ENCODE measurements at regions not wholly inside any gene's neighbourhood (a gene's known extent, or its start where the extent isn't known, plus 50 kb on each side); places are given as distances from the start of the nearest gene placed in this dataset.

DNA sequence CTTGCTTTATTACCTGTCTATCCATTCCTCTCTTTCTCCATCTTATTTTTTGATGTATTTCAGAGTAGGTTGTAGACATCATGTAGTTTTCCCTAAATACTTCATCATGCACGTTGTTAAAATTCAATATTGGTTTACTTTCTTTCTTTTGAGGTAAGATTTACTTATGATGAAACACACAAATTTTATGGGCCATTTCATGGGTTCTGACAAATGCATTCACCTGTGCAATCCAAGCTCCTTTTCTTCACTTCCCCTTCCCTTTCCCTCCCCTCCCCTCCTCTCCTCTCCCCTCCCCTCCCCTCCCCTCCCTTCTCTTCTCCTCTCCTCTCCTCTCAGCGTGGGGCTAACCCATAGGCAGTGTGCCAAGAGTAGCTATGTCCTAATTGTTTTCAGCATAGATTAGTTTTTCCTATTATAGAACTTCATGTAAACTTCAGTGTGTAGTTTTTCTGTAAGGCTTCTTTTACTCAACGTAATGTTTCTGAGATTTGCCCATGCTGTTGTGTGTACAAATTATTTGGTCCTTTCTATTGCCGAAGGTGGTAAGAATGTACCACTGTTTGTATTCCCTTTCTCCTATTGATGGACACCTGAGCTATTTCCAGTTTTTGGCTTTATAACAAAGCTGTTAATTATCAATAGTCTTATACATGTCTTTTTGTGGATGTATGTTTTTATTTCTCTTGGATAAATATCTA is 92.9 kb upstream of the CLINT1 start:
- peaks cover 6 to 7% of the 10 kb centered on the region in 2 donors for H3K4me1 Mint-ChIP-seq
- H3K27ac Mint-ChIP-seq: no peak overlapping the region
- H3K4me3 Mint-ChIP-seq: no peak overlapping the region
- DNase-seq: no peak
- no peaks in the 10 kb centered on the region for H3K27me3 ChIP-seq (ENCODE audit: control insufficient read depth, insufficient read depth, low read length)
- no peak for ATAC-seq
- H3K9me3 ChIP-seq (ENCODE audit: control insufficient read depth, insufficient read depth, low read length): no peaks in the 10 kb centered on the region
- H3K27ac ChIP-seq (ENCODE audit: low read length): no peak overlapping the region
- TF ChIP-seq, protein P1, sequence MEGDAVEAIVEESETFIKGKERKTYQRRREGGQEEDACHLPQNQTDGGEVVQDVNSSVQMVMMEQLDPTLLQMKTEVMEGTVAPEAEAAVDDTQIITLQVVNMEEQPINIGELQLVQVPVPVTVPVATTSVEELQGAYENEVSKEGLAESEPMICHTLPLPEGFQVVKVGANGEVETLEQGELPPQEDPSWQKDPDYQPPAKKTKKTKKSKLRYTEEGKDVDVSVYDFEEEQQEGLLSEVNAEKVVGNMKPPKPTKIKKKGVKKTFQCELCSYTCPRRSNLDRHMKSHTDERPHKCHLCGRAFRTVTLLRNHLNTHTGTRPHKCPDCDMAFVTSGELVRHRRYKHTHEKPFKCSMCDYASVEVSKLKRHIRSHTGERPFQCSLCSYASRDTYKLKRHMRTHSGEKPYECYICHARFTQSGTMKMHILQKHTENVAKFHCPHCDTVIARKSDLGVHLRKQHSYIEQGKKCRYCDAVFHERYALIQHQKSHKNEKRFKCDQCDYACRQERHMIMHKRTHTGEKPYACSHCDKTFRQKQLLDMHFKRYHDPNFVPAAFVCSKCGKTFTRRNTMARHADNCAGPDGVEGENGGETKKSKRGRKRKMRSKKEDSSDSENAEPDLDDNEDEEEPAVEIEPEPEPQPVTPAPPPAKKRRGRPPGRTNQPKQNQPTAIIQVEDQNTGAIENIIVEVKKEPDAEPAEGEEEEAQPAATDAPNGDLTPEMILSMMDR (IDR thresholded peaks at IDR 0.05): no peak
- H3K27me3 Mint-ChIP-seq (ENCODE audit: low read depth in 2 of 2): peaks cover 15 to 35% of the 10 kb centered on the region in 2 donors
- WGBS (ENCODE audit: insufficient coverage): 90% methylated on average over 2 of the region's 4 CpGs
- no peak overlapping the region for H3K4me3 ChIP-seq (ENCODE audit: low read length)
- no peaks in the 10 kb centered on the region for H3K9me3 Mint-ChIP-seq
- intact Hi-C loops (cut with micrococcal nuclease): no loop called here
- H3K4me1 ChIP-seq (ENCODE audit: control insufficient read depth, insufficient read depth, low read length): no peaks in the 10 kb centered on the region
- H3K36me3 ChIP-seq (ENCODE audit: control insufficient read depth, insufficient read depth, low read length): no peaks in the 10 kb centered on the region
- H3K36me3 Mint-ChIP-seq: no peaks in the 10 kb centered on the region

DNA sequence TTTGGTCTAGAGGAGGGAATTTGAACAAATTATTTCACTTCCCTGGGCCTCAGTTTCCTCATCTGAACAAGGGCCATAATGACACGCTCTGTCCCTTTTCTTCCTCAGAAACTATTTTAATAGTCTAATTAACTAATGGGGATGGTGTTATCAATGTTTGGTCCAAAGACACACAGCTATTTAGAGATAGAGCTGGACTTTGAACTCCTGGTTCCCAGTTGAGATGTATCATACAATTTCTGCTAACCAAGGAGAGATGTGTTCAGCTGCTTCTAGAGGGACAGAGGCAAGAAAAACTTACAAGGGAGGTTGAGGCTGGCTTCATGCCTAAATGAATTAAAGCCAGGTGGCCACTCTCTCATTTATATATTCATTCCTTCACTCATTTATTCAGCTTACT is 90.6 kb upstream of the CLINT1 start:
- no peaks in the 10 kb centered on the region for H3K9me3 ChIP-seq (ENCODE audit: control insufficient read depth, insufficient read depth, low read length)
- Mint-ChIP-seq H3K27me3 (ENCODE audit: low read depth in 2 of 2) (peaks cover 13 to 24% of the 10 kb centered on the region in 2 donors), H3K36me3 (no peaks in the 10 kb centered on the region), H3K4me1 (peaks cover 6 to 7% of the 10 kb centered on the region in 2 donors), H3K9me3 (no peaks in the 10 kb centered on the region), H3K4me3 (no peak overlapping the region), H3K27ac (no peak overlapping the region)
- no peaks in the 10 kb centered on the region for H3K27me3 ChIP-seq (ENCODE audit: control insufficient read depth, insufficient read depth, low read length)
- no peak for DNase-seq
- TF ChIP-seq, protein P1 (IDR thresholded peaks at IDR 0.05): no peak
- H3K4me1 ChIP-seq (ENCODE audit: control insufficient read depth, insufficient read depth, low read length): no peaks in the 10 kb centered on the region
- H3K27ac ChIP-seq (ENCODE audit: low read length): no peak overlapping the region
- ATAC-seq: no peak
- WGBS (ENCODE audit: insufficient coverage): no CpG with 5 or more reads among the region's 1 CpG
- H3K36me3 ChIP-seq (ENCODE audit: control insufficient read depth, insufficient read depth, low read length): no peaks in the 10 kb centered on the region
- H3K4me3 ChIP-seq (ENCODE audit: low read length): no peak overlapping the region
- intact Hi-C loops (cut with micrococcal nuclease): no loop called here

GRCh38 chr5:157948738-157949410 is 89.9 kb upstream of the CLINT1 start:
- 20% methylated on average over 11 of the region's 11 CpGs for WGBS (ENCODE audit: insufficient coverage)
- no peak overlapping the region for H3K4me3 Mint-ChIP-seq
- Histone ChIP-seq H3K27me3 (ENCODE audit: control insufficient read depth, insufficient read depth, low read length) (no peaks in the 10 kb centered on the region), H3K4me1 (ENCODE audit: control insufficient read depth, insufficient read depth, low read length) (no peaks in the 10 kb centered on the region), H3K4me3 (ENCODE audit: low read length) (no peak overlapping the region), H3K36me3 (ENCODE audit: control insufficient read depth, insufficient read depth, low read length) (no peaks in the 10 kb centered on the region), H3K27ac (ENCODE audit: low read length) (no peak overlapping the region), H3K9me3 (ENCODE audit: control insufficient read depth, insufficient read depth, low read length) (no peaks in the 10 kb centered on the region)
- intact Hi-C loops (cut with micrococcal nuclease): loop anchor here (1.0 kb wide), 2 partner anchors 133 to 187 kb away; no protein-coding TSS in a partner anchor
- peaks cover 13 to 23% of the 10 kb centered on the region in 2 donors for H3K27me3 Mint-ChIP-seq (ENCODE audit: low read depth in 2 of 2)
- ATAC-seq (peak; percentile 92 to 99 (median 95)), DNase-seq (peak; percentile 53 to 87)
- no peaks in the 10 kb centered on the region for H3K36me3 Mint-ChIP-seq
- peaks cover 6 to 7% of the 10 kb centered on the region in 2 donors for H3K4me1 Mint-ChIP-seq
- H3K9me3 Mint-ChIP-seq: no peaks in the 10 kb centered on the region
- H3K27ac Mint-ChIP-seq: no peak overlapping the region
- TF ChIP-seq, protein P1 (IDR thresholded peaks at IDR 0.05): peak; percentile 68

All from natural killer cell (primary cell).